ENCODE measurements at regions not wholly inside any gene's neighbourhood (a gene's known extent, or its start where the extent isn't known, plus 50 kb on each side); places are given as distances from the start of the nearest gene placed in this dataset.

DNA sequence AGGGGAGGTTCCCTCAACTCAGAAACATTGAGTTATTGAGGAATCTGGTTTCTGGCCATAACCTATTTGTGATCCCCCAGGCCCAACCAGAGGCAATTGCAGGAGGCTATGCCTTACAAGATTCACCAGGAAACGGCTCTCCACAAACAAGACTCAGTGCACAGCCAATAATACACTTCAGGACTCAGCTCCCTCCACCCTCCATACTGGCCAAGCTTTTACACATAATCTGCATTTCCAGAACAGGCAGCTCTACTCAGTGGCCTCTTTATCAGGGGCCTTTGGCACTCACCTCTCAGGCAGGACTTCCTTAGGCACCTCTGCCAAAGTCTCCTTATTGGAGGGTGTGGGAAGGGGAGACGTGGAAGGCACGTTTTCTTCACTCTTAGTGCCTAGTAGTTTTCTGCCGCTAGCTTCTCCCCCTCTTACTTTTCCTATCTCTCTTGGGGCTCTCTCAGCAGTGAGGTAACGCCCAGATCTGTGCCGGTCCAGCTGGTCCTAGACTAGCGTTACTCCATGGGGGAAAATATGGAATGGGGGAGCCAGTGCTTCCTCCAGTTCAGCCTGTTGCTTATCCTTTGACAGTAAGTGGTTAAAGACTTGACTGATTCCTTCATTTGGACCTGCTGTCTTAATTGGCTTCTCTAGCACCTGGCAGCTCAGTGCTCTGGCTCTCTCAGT is 62.8 kb upstream of the ANO3 start:
- DNase-seq (ENCODE audit: low spot score in 2 of 2) (no peak), ATAC-seq (replicated peaks; ENCODE audit: extremely low read depth, poor library complexity, severe bottlenecking) (no peak)
- Mint-ChIP-seq H3K27me3 (no peaks in the 10 kb centered on the region), H3K4me3 (no peak overlapping the region), H3K27ac (ENCODE audit: low read depth) (no peak overlapping the region), H3K9me3 (no peaks in the 10 kb centered on the region), H3K4me1 (no peaks in the 10 kb centered on the region), H3K36me3 (ENCODE audit: insufficient read depth) (no peaks in the 10 kb centered on the region)

- Mint-ChIP-seq H3K9me3 (no peaks in the 10 kb centered on the region), H3K4me3 (no peak overlapping the region)
Observed at GRCh38 chr11:26271666-26272065, 60.3 kb upstream of the ANO3 start.

GRCh38 chr11:26276798-26277424 is 55.0 kb upstream of the ANO3 start:
- no peaks in the 10 kb centered on the region for H3K27me3 Mint-ChIP-seq
- ATAC-seq (replicated peaks; ENCODE audit: extremely low read depth, poor library complexity, severe bottlenecking) (no peak), DNase-seq (ENCODE audit: low spot score in 2 of 2) (no peak)
- H3K36me3 Mint-ChIP-seq (ENCODE audit: insufficient read depth), result peaks cover 1% of the 10 kb centered on the region
- no peaks in the 10 kb centered on the region for H3K4me1 Mint-ChIP-seq
- no peaks in the 10 kb centered on the region for H3K9me3 Mint-ChIP-seq
- H3K27ac Mint-ChIP-seq (ENCODE audit: low read depth), result no peak overlapping the region
- no peak overlapping the region for H3K4me3 Mint-ChIP-seq

More at GRCh38 chr11:26271666-26272065, 60.3 kb upstream of the ANO3 start:
- H3K4me1 Mint-ChIP-seq, result no peaks in the 10 kb centered on the region
- H3K36me3 Mint-ChIP-seq (ENCODE audit: insufficient read depth), result no peaks in the 10 kb centered on the region
- H3K27me3 Mint-ChIP-seq, result no peaks in the 10 kb centered on the region
- ATAC-seq (replicated peaks; ENCODE audit: extremely low read depth, poor library complexity, severe bottlenecking), result no peak
- no peak for DNase-seq (ENCODE audit: low spot score in 2 of 2)
- no peak overlapping the region for H3K27ac Mint-ChIP-seq (ENCODE audit: low read depth)

DNA sequence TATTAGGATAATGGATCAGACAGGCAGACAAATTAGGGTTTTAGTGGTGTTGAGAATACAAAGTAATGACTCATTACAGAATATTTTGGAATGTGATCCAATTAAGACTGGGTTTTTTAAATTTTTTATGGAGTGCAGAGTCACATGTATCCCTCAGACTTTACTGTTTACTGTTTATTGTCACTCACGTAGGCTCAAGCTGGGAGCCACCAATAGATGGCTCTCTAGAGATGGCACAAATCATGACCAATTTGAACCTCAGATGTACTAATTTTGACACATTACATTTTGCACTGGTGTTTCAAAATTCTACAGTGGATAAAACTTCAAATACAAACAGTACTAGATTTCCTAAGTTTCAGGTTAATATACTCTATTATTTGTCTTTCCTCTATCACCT is 53.6 kb upstream of the ANO3 start:
- Mint-ChIP-seq H3K4me1 (no peaks in the 10 kb centered on the region), H3K9me3 (no peaks in the 10 kb centered on the region), H3K4me3 (no peak overlapping the region), H3K27ac (ENCODE audit: low read depth) (no peak overlapping the region), H3K27me3 (no peaks in the 10 kb centered on the region), H3K36me3 (ENCODE audit: insufficient read depth) (peaks cover 1% of the 10 kb centered on the region)
- no peak for DNase-seq (ENCODE audit: low spot score in 2 of 2)
- no peak for ATAC-seq (replicated peaks; ENCODE audit: extremely low read depth, poor library complexity, severe bottlenecking)
